ENCODE measurements at regions not wholly inside any gene's neighbourhood (a gene's known extent, or its start where the extent isn't known, plus 50 kb on each side); places are given as distances from the start of the nearest gene placed in this dataset.

DNA sequence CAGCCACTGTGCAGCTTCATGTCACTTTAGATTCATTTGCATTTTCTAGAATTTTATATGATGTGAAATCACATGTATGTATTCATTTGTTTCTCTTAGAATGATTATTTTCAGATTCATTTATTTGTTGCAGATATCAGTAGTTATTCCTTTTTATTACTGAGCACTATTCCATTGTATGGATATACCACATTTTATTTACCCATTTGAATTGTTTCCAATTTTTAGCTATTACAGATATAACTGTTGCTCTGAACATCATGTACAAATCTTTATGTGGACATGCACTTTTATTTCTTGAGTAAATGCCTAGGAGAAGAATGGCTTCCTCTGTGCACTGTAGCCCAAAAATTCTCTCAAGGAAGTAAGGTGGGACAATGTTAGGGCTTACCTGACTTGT lies 767.8 kb upstream of the FANCL start:
- Histone ChIP-seq H3F3A (ENCODE audit: insufficient read depth, low read depth) (no peaks in the 10 kb centered on the region), H3K4me3 (no peak overlapping the region), H3K27ac (no peak overlapping the region), H3K36me3 (ENCODE audit: low read depth) (no peaks in the 10 kb centered on the region), H3K4me1 (replicated peaks; ENCODE audit: insufficient read depth) (no peaks in the 10 kb centered on the region), H4K20me1 (ENCODE audit: insufficient read depth) (no peaks in the 10 kb centered on the region), H3K4me2 (no peak overlapping the region), H3K9me3 (ENCODE audit: insufficient read depth, low read depth) (no peaks in the 10 kb centered on the region), H3K9me2 (ENCODE audit: insufficient read depth) (no peaks in the 10 kb centered on the region), H2AFZ (no peak overlapping the region), H3K27me3 (ENCODE audit: insufficient read depth, low read depth) (0 out of 2 replicates have a peak, but pooled peaks cover 5% of the 10 kb centered on the region), H3K79me2 (ENCODE audit: low read depth) (no peaks in the 10 kb centered on the region)
- ChIA-PET POLR2A (ENCODE audit: unreplicated experiment) (no interaction called here), CTCF (no interaction called here)
- BruUV-seq (replicated peaks), result no TSS peak
- TF ChIP-seq EZH2 (IDR thresholded peaks at IDR 0.05; ENCODE audit: low read depth) (no peak), CTCF (conservative IDR thresholded peaks at IDR 0.05) (no peak)
- intact Hi-C loops (cut with micrococcal nuclease; ENCODE audit: unreplicated experiment), result no loop called here
- no peak for DNase-seq

- Histone ChIP-seq H4K20me1 (ENCODE audit: insufficient read depth) (no peaks in the 10 kb centered on the region), H3K4me3 (no peak overlapping the region), H3K9me3 (ENCODE audit: insufficient read depth, low read depth) (no peaks in the 10 kb centered on the region), H3K9me2 (ENCODE audit: insufficient read depth) (no peaks in the 10 kb centered on the region), H3K27ac (no peak overlapping the region), H3K79me2 (ENCODE audit: low read depth) (no peaks in the 10 kb centered on the region), H3K36me3 (ENCODE audit: low read depth) (no peaks in the 10 kb centered on the region), H3F3A (ENCODE audit: insufficient read depth, low read depth) (no peaks in the 10 kb centered on the region), H3K4me1 (replicated peaks; ENCODE audit: insufficient read depth) (no peaks in the 10 kb centered on the region), H3K27me3 (ENCODE audit: insufficient read depth, low read depth) (0 out of 2 replicates have a peak, but pooled peaks cover 5% of the 10 kb centered on the region), H2AFZ (0 out of 2 replicates have a peak overlapping the region, but pooled peaks have one; percentile 37), H3K4me2 (no peak overlapping the region)
- no peak for DNase-seq
- ChIA-PET POLR2A (ENCODE audit: unreplicated experiment) (no interaction called here), CTCF (no interaction called here)
- intact Hi-C loops (cut with micrococcal nuclease; ENCODE audit: unreplicated experiment), result no loop called here
- no TSS peak for BruUV-seq (replicated peaks)
- TF ChIP-seq CTCF (conservative IDR thresholded peaks at IDR 0.05) (no peak), EZH2 (IDR thresholded peaks at IDR 0.05; ENCODE audit: low read depth) (no peak)
These were observed 764.9 kb upstream of the FANCL start for GRCh38 chr2:59005836-59006615.

DNA sequence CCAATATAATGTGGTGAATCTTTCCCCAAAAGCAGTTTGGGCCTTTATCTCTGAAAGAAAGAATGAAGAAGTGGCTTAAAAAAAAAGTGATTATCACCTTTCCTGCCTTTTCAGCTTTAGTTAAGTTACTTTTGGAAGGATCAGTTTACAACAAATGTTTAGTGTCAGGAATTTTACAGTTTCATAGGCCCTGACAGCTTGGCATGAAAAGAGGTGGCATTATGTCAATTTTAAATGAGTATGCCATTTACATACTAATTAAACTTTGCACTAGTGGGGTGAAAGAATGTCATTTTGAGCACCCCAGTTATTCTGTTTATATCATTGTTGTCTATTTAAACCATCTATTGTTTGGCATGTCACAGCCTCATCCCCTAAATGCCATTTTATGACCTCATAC lies 763.5 kb upstream of the FANCL start:
- no peak overlapping the region for H3K4me2 ChIP-seq
- intact Hi-C loops (cut with micrococcal nuclease; ENCODE audit: unreplicated experiment), result no loop called here
- TF ChIP-seq EZH2 (IDR thresholded peaks at IDR 0.05; ENCODE audit: low read depth), result no peak
- TF ChIP-seq CTCF (conservative IDR thresholded peaks at IDR 0.05), result no peak
- no peak for DNase-seq
- no peaks in the 10 kb centered on the region for H3K9me3 ChIP-seq (ENCODE audit: insufficient read depth, low read depth)
- no peak overlapping the region for H2AFZ ChIP-seq
- no peak overlapping the region for H3K4me3 ChIP-seq
- no peaks in the 10 kb centered on the region for H3K36me3 ChIP-seq (ENCODE audit: low read depth)
- POLR2A ChIA-PET (ENCODE audit: unreplicated experiment), result no interaction called here
- no peaks in the 10 kb centered on the region for H3K9me2 ChIP-seq (ENCODE audit: insufficient read depth)
- no peaks in the 10 kb centered on the region for H3K79me2 ChIP-seq (ENCODE audit: low read depth)
- no TSS peak for BruUV-seq (replicated peaks)
- no peaks in the 10 kb centered on the region for H3K4me1 ChIP-seq (replicated peaks; ENCODE audit: insufficient read depth)
- H3K27me3 ChIP-seq (ENCODE audit: insufficient read depth, low read depth), result 0 out of 2 replicates have a peak, but pooled peaks cover 5% of the 10 kb centered on the region
- no peaks in the 10 kb centered on the region for H4K20me1 ChIP-seq (ENCODE audit: insufficient read depth)
- CTCF ChIA-PET, result no interaction called here
- no peak overlapping the region for H3K27ac ChIP-seq
- H3F3A ChIP-seq (ENCODE audit: insufficient read depth, low read depth), result no peaks in the 10 kb centered on the region

All from PC-9 (cell line).